Prostate gland (tissue), 2 donors: ENCODE measurements at regions not wholly inside any gene's neighbourhood (a gene's known extent, or its start where the extent isn't known, plus 50 kb on each side); places are given as distances from the start of the nearest gene placed in this dataset.

Experiments used
- POLR2A ChIP-seq: fragments of 450-650 bp; IDR thresholded peaks from one replicate; pipeline ENCODE4 v1.6.1; 2016; ENCODE audit warnings: antibody characterized with exemption, mild to moderate bottlenecking
- POLR2AphosphoS5 ChIP-seq: sonication (generic); formaldehyde crosslinking; IDR thresholded peaks from one replicate; pipeline ENCODE4 v1.6.1; 2017; ENCODE audit warnings: antibody characterized with exemption
- TF ChIP-seq, protein P1 (sequence below), 4 experiments: fragments of 200-600 bp in 2 of 4; fragments of 450-650 bp in 2 of 4; sonication (generic) in 2 of 4; IDR thresholded peaks; 1 replicate in 3 of 4; 2 replicates in 1 of 4; pipeline ENCODE4 v1.5.1; 2016 to 2019; ENCODE audit warnings: antibody characterized with exemption in 4 of 4, mild to moderate bottlenecking in 2 of 4, moderate library complexity in 2 of 4

DNA sequence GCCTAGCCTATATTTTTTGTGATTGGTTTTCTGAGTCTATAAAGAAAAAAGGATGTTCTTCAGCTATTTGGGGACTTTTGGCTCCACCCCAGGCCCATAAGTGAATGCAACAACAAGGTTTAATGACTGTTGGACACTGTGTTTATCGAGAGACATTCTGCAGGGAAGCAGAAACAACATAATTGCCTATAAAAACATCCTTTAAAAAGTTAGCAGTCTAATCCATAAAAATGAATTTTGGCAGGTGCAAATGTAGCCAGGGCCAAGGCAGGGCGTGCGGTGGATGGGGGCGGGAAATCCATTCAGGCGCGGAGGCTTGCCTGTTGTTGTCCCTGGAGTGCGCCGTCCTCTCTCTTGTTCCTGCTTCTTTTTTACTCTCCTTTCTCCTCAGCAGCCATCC lies 99.3 kb downstream of the PAX1 start:
- TF ChIP-seq, protein P1, sequence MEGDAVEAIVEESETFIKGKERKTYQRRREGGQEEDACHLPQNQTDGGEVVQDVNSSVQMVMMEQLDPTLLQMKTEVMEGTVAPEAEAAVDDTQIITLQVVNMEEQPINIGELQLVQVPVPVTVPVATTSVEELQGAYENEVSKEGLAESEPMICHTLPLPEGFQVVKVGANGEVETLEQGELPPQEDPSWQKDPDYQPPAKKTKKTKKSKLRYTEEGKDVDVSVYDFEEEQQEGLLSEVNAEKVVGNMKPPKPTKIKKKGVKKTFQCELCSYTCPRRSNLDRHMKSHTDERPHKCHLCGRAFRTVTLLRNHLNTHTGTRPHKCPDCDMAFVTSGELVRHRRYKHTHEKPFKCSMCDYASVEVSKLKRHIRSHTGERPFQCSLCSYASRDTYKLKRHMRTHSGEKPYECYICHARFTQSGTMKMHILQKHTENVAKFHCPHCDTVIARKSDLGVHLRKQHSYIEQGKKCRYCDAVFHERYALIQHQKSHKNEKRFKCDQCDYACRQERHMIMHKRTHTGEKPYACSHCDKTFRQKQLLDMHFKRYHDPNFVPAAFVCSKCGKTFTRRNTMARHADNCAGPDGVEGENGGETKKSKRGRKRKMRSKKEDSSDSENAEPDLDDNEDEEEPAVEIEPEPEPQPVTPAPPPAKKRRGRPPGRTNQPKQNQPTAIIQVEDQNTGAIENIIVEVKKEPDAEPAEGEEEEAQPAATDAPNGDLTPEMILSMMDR (IDR thresholded peaks at IDR 0.05), result no peak
- TF ChIP-seq POLR2AphosphoS5 (peak; percentile 46), POLR2A (no peak)
